HL-60 (cell line): ENCODE measurements at regions not wholly inside any gene's neighbourhood (a gene's known extent, or its start where the extent isn't known, plus 50 kb on each side); places are given as distances from the start of the nearest gene placed in this dataset.

ENCODE experiments used
- DNase-seq, 2 experiments: peaks; one replicate each; pipeline ENCODE4 v3.0.0-alpha.2; 2010 to 2020; ENCODE audit warnings: low read depth in 1 of 2, low spot score in 1 of 2
- H3K27ac ChIP-seq: fragments of 250-450 bp; sonication (Bioruptor Pico); replicated peaks from 2 replicates; pipeline ENCODE4 v1.5.1; 2020; ENCODE audit warnings: mild to moderate bottlenecking, moderate library complexity
- H3K27me3 ChIP-seq: fragments of 250-450 bp; sonication (Bioruptor Pico); 2 replicates; pipeline ENCODE4 v1.5.1; 2021; ENCODE audit warnings: mild to moderate bottlenecking, moderate library complexity; ENCODE audit not compliant: insufficient read depth, poor library complexity, severe bottlenecking
- H3K4me3 ChIP-seq: replicated peaks from 2 replicates; pipeline ENCODE4 v1.5.1; 2011; ENCODE audit warnings: mild to moderate bottlenecking, control low read depth, low read length; ENCODE audit not compliant: insufficient read depth
- GABPA ChIP-seq: IDR thresholded peaks from 2 replicates; pipeline ENCODE4 v1.6.1; 2012; ENCODE audit warnings: low read depth
- POLR2AphosphoS5 ChIP-seq: IDR thresholded peaks from 2 replicates; pipeline ENCODE4 v1.6.1; 2012; ENCODE audit warnings: low read depth
- REST ChIP-seq: IDR thresholded peaks from 2 replicates; pipeline ENCODE4 v1.6.1; 2012; ENCODE audit warnings: low read depth; ENCODE audit not compliant: insufficient replicate concordance
- SPI1 ChIP-seq: IDR thresholded peaks from 2 replicates; pipeline ENCODE4 v1.6.1; 2012; ENCODE audit warnings: low read depth, mild to moderate bottlenecking, borderline replicate concordance
- TF ChIP-seq, protein P1 (sequence below): IDR thresholded peaks from one replicate; pipeline ENCODE4 v1.5.1; 2011; ENCODE audit warnings: low read length, control low read depth, inconsistent platforms; ENCODE audit not compliant: insufficient read depth

GRCh38 chr20:59414936-59415623 is 114.7 kb downstream of the EDN3 start:
- Histone ChIP-seq H3K27ac (no peak overlapping the region), H3K4me3 (no peak overlapping the region), H3K27me3 (no peaks in the 10 kb centered on the region)
- DNase-seq: no peak
- TF ChIP-seq, protein P1, sequence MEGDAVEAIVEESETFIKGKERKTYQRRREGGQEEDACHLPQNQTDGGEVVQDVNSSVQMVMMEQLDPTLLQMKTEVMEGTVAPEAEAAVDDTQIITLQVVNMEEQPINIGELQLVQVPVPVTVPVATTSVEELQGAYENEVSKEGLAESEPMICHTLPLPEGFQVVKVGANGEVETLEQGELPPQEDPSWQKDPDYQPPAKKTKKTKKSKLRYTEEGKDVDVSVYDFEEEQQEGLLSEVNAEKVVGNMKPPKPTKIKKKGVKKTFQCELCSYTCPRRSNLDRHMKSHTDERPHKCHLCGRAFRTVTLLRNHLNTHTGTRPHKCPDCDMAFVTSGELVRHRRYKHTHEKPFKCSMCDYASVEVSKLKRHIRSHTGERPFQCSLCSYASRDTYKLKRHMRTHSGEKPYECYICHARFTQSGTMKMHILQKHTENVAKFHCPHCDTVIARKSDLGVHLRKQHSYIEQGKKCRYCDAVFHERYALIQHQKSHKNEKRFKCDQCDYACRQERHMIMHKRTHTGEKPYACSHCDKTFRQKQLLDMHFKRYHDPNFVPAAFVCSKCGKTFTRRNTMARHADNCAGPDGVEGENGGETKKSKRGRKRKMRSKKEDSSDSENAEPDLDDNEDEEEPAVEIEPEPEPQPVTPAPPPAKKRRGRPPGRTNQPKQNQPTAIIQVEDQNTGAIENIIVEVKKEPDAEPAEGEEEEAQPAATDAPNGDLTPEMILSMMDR: no peak
- TF ChIP-seq SPI1 (no peak), POLR2AphosphoS5 (no peak), REST (no peak), GABPA (no peak)

- H3K27me3 ChIP-seq: peaks cover 3% of the 10 kb centered on the region
- H3K27ac ChIP-seq: no peak overlapping the region
- DNase-seq: no peak
- H3K4me3 ChIP-seq: no peak overlapping the region
- TF ChIP-seq, protein P1: no peak
- TF ChIP-seq REST (no peak), POLR2AphosphoS5 (no peak), GABPA (no peak), SPI1 (no peak)
Measured at GRCh38 chr20:59416916-59417315, 116.5 kb downstream of the EDN3 start.

DNA sequence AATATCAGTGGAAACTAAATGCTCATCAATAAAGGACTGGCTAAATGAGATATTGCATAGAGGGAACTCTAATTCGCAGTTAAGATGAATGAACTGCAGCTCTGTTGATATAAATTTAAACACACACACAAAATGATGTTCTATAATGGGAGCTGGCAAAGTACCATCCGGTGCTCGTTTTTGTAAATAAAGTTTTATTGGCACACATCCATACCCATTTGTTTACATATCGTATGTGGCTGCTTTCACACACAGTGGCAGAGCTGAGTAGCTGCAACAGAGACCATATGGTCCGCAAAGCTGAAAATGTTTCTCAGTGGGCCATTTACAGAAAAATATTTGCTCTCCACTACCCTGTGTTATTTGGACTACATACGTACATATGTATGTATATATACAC is 120.7 kb downstream of the EDN3 start:
- Histone ChIP-seq H3K4me3 (no peak overlapping the region), H3K27me3 (peaks cover 3% of the 10 kb centered on the region), H3K27ac (no peak overlapping the region)
- TF ChIP-seq POLR2AphosphoS5 (no peak), GABPA (no peak), SPI1 (no peak), REST (no peak)
- TF ChIP-seq, protein P1: no peak
- no peak for DNase-seq
